H1 (cell line): ENCODE measurements at regions not wholly inside any gene's neighbourhood (a gene's known extent, or its start where the extent isn't known, plus 50 kb on each side); places are given as distances from the start of the nearest gene placed in this dataset.

Experiments used
- CTCF ChIA-PET: fragments of 300-600 bp; sonication (Branson Sonifier 250); formaldehyde crosslinking; loops from one replicate; lab custom pipeline; 2021; ENCODE audit not compliant: partially characterized antibody; lab: Charles Lee
- POLR2A ChIA-PET: fragments of 300-600 bp; sonication (Branson Sonifier 250); formaldehyde crosslinking; loops from one replicate; lab custom pipeline; 2021; ENCODE audit warnings: inconsistent platforms; ENCODE audit not compliant: partially characterized antibody; lab: Charles Lee
- DNase-seq, 2 experiments: peaks; one replicate each; pipeline versions ENCODE4 v3.0.0 to v3.0.0-alpha.2; 2010 to 2022; ENCODE audit warnings: low spot score in 2 of 2, low read depth in 1 of 2, mixed read lengths in 1 of 2
- FAIRE-seq: peaks from 2 replicates; lab custom pipeline; 2011; peaks lifted over from hg19 to GRCh38; lab: Jason Lieb, UNC
- H2AFZ ChIP-seq: 2 replicates; pipeline ENCODE4 v1.8.1; 2012; ENCODE audit warnings: low read length, inconsistent platforms
- H2AK5ac ChIP-seq: 2 replicates; pipeline ENCODE4 v1.6.1; 2013; ENCODE audit warnings: low read depth, low read length
- H2BK120ac ChIP-seq: replicated peaks from 2 replicates; pipeline ENCODE3; 2013; ENCODE audit warnings: low read depth, low read length, inconsistent platforms
- H2BK12ac ChIP-seq: 2 replicates; pipeline ENCODE4 v1.6.1; 2013; ENCODE audit warnings: low read depth, low read length
- H2BK15ac ChIP-seq: 2 replicates; pipeline ENCODE4 v1.6.1; 2013; ENCODE audit warnings: low read length
- H2BK20ac ChIP-seq: 2 replicates; pipeline ENCODE4 v1.6.1; 2013; ENCODE audit warnings: low read length
- H2BK5ac ChIP-seq: 2 replicates; pipeline ENCODE4 v1.6.1; 2013; ENCODE audit warnings: low read depth, low read length
- H3K14ac ChIP-seq: 2 replicates; pipeline ENCODE4 v1.6.1; 2013; ENCODE audit warnings: inconsistent platforms; ENCODE audit not compliant: insufficient read length
- H3K18ac ChIP-seq: 2 replicates; pipeline ENCODE4 v1.6.1; 2013; ENCODE audit warnings: low read length; ENCODE audit errors: extremely low read depth
- H3K23ac ChIP-seq: 2 replicates; pipeline ENCODE4 v1.6.1; 2013; ENCODE audit warnings: inconsistent platforms; ENCODE audit not compliant: insufficient read length
- H3K23me2 ChIP-seq: 2 replicates; pipeline ENCODE4 v1.6.1; 2013; ENCODE audit warnings: low read depth, low read length
- H3K27ac ChIP-seq: 2 replicates; pipeline ENCODE4 v1.6.1; 2011; ENCODE audit warnings: low read depth, low read length, inconsistent platforms
- H3K27me3 ChIP-seq, 4 experiments: replicated peaks in 1 of 4; 1 replicate in 1 of 4; 2 replicates in 3 of 4; pipeline versions ENCODE4 v1.6.1 to v1.8.1; 2011 to 2013; ENCODE audit warnings: low read length in 3 of 4, mild to moderate bottlenecking in 3 of 4, inconsistent platforms in 2 of 4, mixed read lengths in 2 of 4, moderate library complexity in 1 of 4; ENCODE audit not compliant: control insufficient read depth in 3 of 4, insufficient read depth in 3 of 4; ENCODE audit errors: extremely low read depth in 1 of 4
- H3K36me3 ChIP-seq, 4 experiments: 2 replicates each; pipeline versions ENCODE4 v1.6.1 to v1.8.1; 2011 to 2013; ENCODE audit warnings: mild to moderate bottlenecking in 4 of 4, low read length in 3 of 4, moderate library complexity in 2 of 4, control low read depth in 1 of 4, inconsistent platforms in 1 of 4; ENCODE audit not compliant: insufficient read depth in 4 of 4, control insufficient read depth in 2 of 4
- H3K4ac ChIP-seq: replicated peaks from 2 replicates; pipeline ENCODE3; 2013; ENCODE audit warnings: low read length, low read depth, mixed read lengths, inconsistent platforms; ENCODE audit not compliant: insufficient read length
- H3K4me1 ChIP-seq, 4 experiments: replicated peaks in 1 of 4; 1 replicate in 1 of 4; 2 replicates in 3 of 4; pipeline versions ENCODE4 v1.6.1 to v1.8.1; 2011 to 2013; ENCODE audit warnings: low read length in 3 of 4, inconsistent platforms in 2 of 4, mixed read lengths in 1 of 4; ENCODE audit not compliant: insufficient read depth in 4 of 4, control insufficient read depth in 3 of 4
- H3K4me2 ChIP-seq, 2 experiments: 2 replicates each; pipeline versions ENCODE4 v1.6.1 to v1.8.1; 2011 to 2013; ENCODE audit warnings: low read depth in 2 of 2, low read length in 2 of 2, control low read depth in 1 of 2, inconsistent platforms in 1 of 2, mild to moderate bottlenecking in 1 of 2; ENCODE audit not compliant: insufficient read depth in 1 of 2
- H3K4me3 ChIP-seq, 4 experiments: fragments of 200-600, 300-600 bp in 1 of 4; sonication (generic), shearing (Covaris generic), sonication (Bioruptor Twin) in 1 of 4; 2 replicates each; pipeline versions ENCODE4 v1.5.1 to v1.8.1; 2011 to 2016; ENCODE audit warnings: low read length in 4 of 4, low read depth in 3 of 4, control low read depth in 2 of 4, inconsistent platforms in 2 of 4, mild to moderate bottlenecking in 2 of 4, mixed read lengths in 1 of 4, moderate library complexity in 1 of 4; ENCODE audit not compliant: insufficient read depth in 2 of 4; ENCODE audit errors: extremely low read depth in 1 of 4
- H3K56ac ChIP-seq: replicated peaks from 2 replicates; pipeline ENCODE3; 2013; ENCODE audit warnings: low read depth, mild to moderate bottlenecking, mixed read lengths, low read length, inconsistent platforms; ENCODE audit not compliant: insufficient read length
- H3K79me1 ChIP-seq: 2 replicates; pipeline ENCODE4 v1.6.1; 2013; ENCODE audit warnings: low read depth, low read length, control low read depth
- H3K79me2 ChIP-seq, 2 experiments: 2 replicates each; pipeline versions ENCODE4 v1.6.1 to v1.8.1; 2012 to 2013; ENCODE audit warnings: low read length in 2 of 2, mild to moderate bottlenecking in 2 of 2, inconsistent platforms in 1 of 2; ENCODE audit not compliant: insufficient read depth in 2 of 2, control insufficient read depth in 1 of 2
- H3K9ac ChIP-seq, 4 experiments: replicated peaks in 1 of 4; 1 replicate in 1 of 4; 2 replicates in 3 of 4; pipeline versions ENCODE4 v1.6.1 to v1.8.1; 2011 to 2013; ENCODE audit warnings: low read depth in 3 of 4, low read length in 3 of 4, control low read depth in 2 of 4, mild to moderate bottlenecking in 2 of 4, moderate library complexity in 2 of 4, inconsistent platforms in 1 of 4; ENCODE audit errors: extremely low read depth in 1 of 4
- H3K9me3 ChIP-seq, 2 experiments: 2 replicates each; pipeline versions ENCODE4 v1.6.1 to v1.8.1; 2012 to 2013; ENCODE audit warnings: mild to moderate bottlenecking in 2 of 2, moderate library complexity in 2 of 2, control low read depth in 1 of 2, inconsistent platforms in 1 of 2, low read depth in 1 of 2, low read length in 1 of 2, mixed read lengths in 1 of 2; ENCODE audit not compliant: insufficient read depth in 2 of 2
- H4K20me1 ChIP-seq, 2 experiments: replicated peaks in 1 of 2; 2 replicates each; pipeline versions ENCODE3 to v1.8.1; 2011 to 2013; ENCODE audit warnings: inconsistent platforms in 2 of 2, low read length in 2 of 2, mild to moderate bottlenecking in 1 of 2; ENCODE audit not compliant: insufficient read depth in 2 of 2, control insufficient read depth in 1 of 2
- H4K5ac ChIP-seq: 2 replicates; pipeline ENCODE4 v1.6.1; 2013; ENCODE audit warnings: low read length, low read depth, mixed read lengths, inconsistent platforms; ENCODE audit not compliant: insufficient read length
- H4K8ac ChIP-seq: 2 replicates; pipeline ENCODE4 v1.8.0; 2013; ENCODE audit warnings: mild to moderate bottlenecking, moderate library complexity, low read length, inconsistent platforms; ENCODE audit not compliant: insufficient read depth; ENCODE audit errors: extremely low read depth
- H4K91ac ChIP-seq: replicated peaks from 2 replicates; pipeline ENCODE3; 2013; ENCODE audit warnings: low read length, mixed read lengths, inconsistent platforms; ENCODE audit not compliant: insufficient read length
- CHD1 ChIP-seq: IDR thresholded peaks from 2 replicates; pipeline ENCODE4 v1.6.1; 2012; ENCODE audit warnings: low read depth, low read length, improper control_type of control experiment
- EGR1 ChIP-seq: IDR thresholded peaks from 2 replicates; pipeline ENCODE4 v1.6.1; 2011; ENCODE audit warnings: low read depth, low read length, borderline replicate concordance
- FOSL1 ChIP-seq: IDR thresholded peaks from 2 replicates; pipeline ENCODE4 v1.6.1; 2011; ENCODE audit warnings: mild to moderate bottlenecking, low read depth, low read length, moderate library complexity; ENCODE audit not compliant: insufficient read depth
- NRF1 ChIP-seq: IDR thresholded peaks from 2 replicates; pipeline ENCODE4 v1.6.1; 2011; ENCODE audit warnings: mild to moderate bottlenecking, low read depth, low read length, improper control_type of control experiment
- POU5F1 ChIP-seq: IDR thresholded peaks from 2 replicates; pipeline ENCODE4 v1.6.1; 2011; ENCODE audit warnings: low read depth, mild to moderate bottlenecking, low read length, moderate library complexity
- RAD21 ChIP-seq, 2 experiments: IDR thresholded peaks in 1 of 2; conservative IDR thresholded peaks in 1 of 2; 2 replicates each; pipeline ENCODE4 v1.6.1; 2011; ENCODE audit warnings: low read depth in 2 of 2, low read length in 2 of 2, improper control_type of control experiment in 1 of 2, inconsistent platforms in 1 of 2, mild to moderate bottlenecking in 1 of 2, moderate library complexity in 1 of 2
- SIRT6 ChIP-seq: IDR thresholded peaks from one replicate; pipeline ENCODE4 v1.7.1; 2012; ENCODE audit warnings: low read length, inconsistent platforms
- SIX5 ChIP-seq: IDR thresholded peaks from 2 replicates; pipeline ENCODE4 v1.6.1; 2011; ENCODE audit warnings: mild to moderate bottlenecking, low read depth, low read length
- TBP ChIP-seq: IDR thresholded peaks from 2 replicates; pipeline ENCODE4 v1.6.1; 2011; ENCODE audit warnings: low read depth, low read length, improper control_type of control experiment
- WGBS, 2 experiments: shearing (Covaris generic) in 1 of 2; methylation state at CpG; one replicate each; pipeline versions ENCODE4 v1.1.6 to v1.1.7; 2013 to 2015; ENCODE audit warnings: low lambda C conversion rate in 2 of 2, mixed read lengths in 2 of 2, inconsistent platforms in 1 of 2, low coverage in 1 of 2, missing lambda C conversion rate in 1 of 2; ENCODE audit not compliant: insufficient replicate concordance in 2 of 2, insufficient coverage in 1 of 2, insufficient read length in 1 of 2; ENCODE audit errors: extremely low coverage in 1 of 2, missing lambda C conversion rate in 1 of 2; 5-methylcytosine and 5-hydroxymethylcytosine counted together
- TF ChIP-seq, protein P1 (sequence below), 3 experiments: IDR thresholded peaks; 1 replicate in 2 of 3; 2 replicates in 1 of 3; pipeline versions ENCODE4 v1.5.1 to v1.6.1; 2011; ENCODE audit warnings: low read length in 3 of 3, mild to moderate bottlenecking in 3 of 3, inconsistent platforms in 2 of 3, low read depth in 1 of 3, moderate library complexity in 1 of 3; ENCODE audit not compliant: insufficient read depth in 1 of 3; ENCODE audit errors: control extremely low read depth in 1 of 3

DNA sequence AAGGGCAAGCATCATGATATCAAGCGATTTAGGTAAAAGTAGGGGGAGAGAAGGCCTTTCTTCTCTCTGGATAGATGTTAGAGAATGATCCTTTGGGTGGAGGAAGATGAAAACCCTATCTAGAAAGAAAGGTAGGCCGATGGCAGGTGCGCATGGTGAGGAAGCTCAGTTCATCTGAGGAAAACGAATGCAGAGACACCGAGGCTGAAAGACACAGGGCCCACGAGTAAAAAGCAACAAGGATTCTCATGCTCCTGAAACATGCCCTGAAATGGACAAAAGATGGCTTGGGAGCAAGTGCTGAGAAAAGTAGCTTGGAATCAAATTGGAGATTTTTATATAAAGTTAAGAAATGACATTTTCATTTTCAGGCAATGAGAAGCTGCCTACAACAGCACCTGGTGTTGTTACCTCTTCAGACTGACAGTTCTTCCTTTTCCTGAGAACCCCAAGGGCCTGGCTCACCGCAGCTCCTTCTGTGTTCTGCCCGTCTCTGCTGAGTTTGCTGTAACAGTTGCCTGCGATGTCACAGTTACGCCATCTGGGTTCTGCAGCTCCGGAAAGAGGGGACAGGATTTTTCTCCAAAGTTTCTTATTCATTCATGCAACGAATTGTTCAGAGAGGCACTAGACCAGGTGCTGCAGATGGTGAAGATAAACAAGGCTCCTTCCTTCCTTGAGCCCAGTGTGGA is 402.0 kb upstream of the KLF6 start:
- Histone ChIP-seq H2BK5ac (no peak overlapping the region), H3K23me2 (no peaks in the 10 kb centered on the region), H2AK5ac (no peak overlapping the region), H4K8ac (no peak overlapping the region), H3K14ac (no peak overlapping the region), H3K18ac (no peak overlapping the region), H3K4me2 (no peak overlapping the region), H3K27ac (no peak overlapping the region), H4K91ac (no peak overlapping the region), H3K4ac (no peak overlapping the region), H4K20me1 (no peaks in the 10 kb centered on the region), H2BK12ac (no peak overlapping the region), H4K5ac (no peak overlapping the region), H3K9ac (no peak overlapping the region), H3K79me1 (no peaks in the 10 kb centered on the region), H3K9me3 (no peaks in the 10 kb centered on the region), H3K27me3 (no peaks in the 10 kb centered on the region), H2BK20ac (no peak overlapping the region), H3K79me2 (no peaks in the 10 kb centered on the region), H3K36me3 (no peaks in the 10 kb centered on the region), H3K56ac (no peak overlapping the region), H3K23ac (no peak overlapping the region), H2AFZ (no peak overlapping the region), H2BK120ac (no peak overlapping the region), H2BK15ac (no peak overlapping the region), H3K4me1 (no peaks in the 10 kb centered on the region), H3K4me3 (no peak overlapping the region)
- no peak for DNase-seq
- CTCF ChIA-PET: interaction anchor here (0.8 kb wide), 1 partner anchor 45 kb away, joined by 4 read pairs; no protein-coding TSS in a partner anchor
- no peak for FAIRE-seq
- POLR2A ChIA-PET: no interaction called here
- 94% methylated on average over 12 of the region's 12 CpGs; no CpG with 5 or more reads in 1 of the 2 experiments for WGBS, 2 experiments
- TF ChIP-seq, protein P1, sequence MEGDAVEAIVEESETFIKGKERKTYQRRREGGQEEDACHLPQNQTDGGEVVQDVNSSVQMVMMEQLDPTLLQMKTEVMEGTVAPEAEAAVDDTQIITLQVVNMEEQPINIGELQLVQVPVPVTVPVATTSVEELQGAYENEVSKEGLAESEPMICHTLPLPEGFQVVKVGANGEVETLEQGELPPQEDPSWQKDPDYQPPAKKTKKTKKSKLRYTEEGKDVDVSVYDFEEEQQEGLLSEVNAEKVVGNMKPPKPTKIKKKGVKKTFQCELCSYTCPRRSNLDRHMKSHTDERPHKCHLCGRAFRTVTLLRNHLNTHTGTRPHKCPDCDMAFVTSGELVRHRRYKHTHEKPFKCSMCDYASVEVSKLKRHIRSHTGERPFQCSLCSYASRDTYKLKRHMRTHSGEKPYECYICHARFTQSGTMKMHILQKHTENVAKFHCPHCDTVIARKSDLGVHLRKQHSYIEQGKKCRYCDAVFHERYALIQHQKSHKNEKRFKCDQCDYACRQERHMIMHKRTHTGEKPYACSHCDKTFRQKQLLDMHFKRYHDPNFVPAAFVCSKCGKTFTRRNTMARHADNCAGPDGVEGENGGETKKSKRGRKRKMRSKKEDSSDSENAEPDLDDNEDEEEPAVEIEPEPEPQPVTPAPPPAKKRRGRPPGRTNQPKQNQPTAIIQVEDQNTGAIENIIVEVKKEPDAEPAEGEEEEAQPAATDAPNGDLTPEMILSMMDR (IDR thresholded peaks at IDR 0.05; ENCODE audit: control extremely low read depth in 1 of 3, insufficient read depth in 1 of 3, low read depth in 1 of 3, low read length in 3 of 3): no peak
- TF ChIP-seq SIX5 (no peak), TBP (no peak), SIRT6 (no peak), CHD1 (no peak), FOSL1 (no peak), NRF1 (no peak), RAD21 (IDR thresholded peaks at IDR 0.05 in 1 of 2, conservative IDR thresholded peaks at IDR 0.05 in 1 of 2; ENCODE audit: low read depth in 2 of 2, low read length in 2 of 2) (no peak), POU5F1 (no peak), EGR1 (no peak)
